Esophagus squamous epithelium (tissue), 5 donors: ENCODE measurements at regions not wholly inside any gene's neighbourhood (a gene's known extent, or its start where the extent isn't known, plus 50 kb on each side); places are given as distances from the start of the nearest gene placed in this dataset.

Experiments
- DNase-seq: peaks from one replicate; lab custom pipeline; 2025; lab: John Stamatoyannopoulos, UW
- H3K27ac ChIP-seq, 4 donors: fragments of 200-600 bp; sonication (generic); one replicate each; pipeline ENCODE4 v1.5.1; 2016 to 2019; ENCODE audit warnings: mild to moderate bottlenecking in 1 of 4
- H3K27me3 ChIP-seq, 4 donors: fragments of 200-600 bp; sonication (generic); 1 replicate in 3 of 4; 2 replicates in 1 of 4; pipeline versions ENCODE4 v1.5.1 to v1.6.0; 2017 to 2021; ENCODE audit warnings: antibody characterized with exemption in 1 of 4
- H3K36me3 ChIP-seq, 3 donors: fragments of 200-600 bp; sonication (generic); one replicate each; pipeline ENCODE4 v1.5.1; 2016 to 2019
- H3K4me1 ChIP-seq, 3 donors: fragments of 200-600 bp; sonication (generic); one replicate each; pipeline ENCODE4 v1.5.1; 2017 to 2019
- H3K4me3 ChIP-seq, 4 donors: fragments of 200-600 bp; sonication (generic); 1 replicate in 3 of 4; 2 replicates in 1 of 4; pipeline ENCODE4 v1.5.1; 2016 to 2019; ENCODE audit warnings: mild to moderate bottlenecking in 2 of 4, moderate library complexity in 1 of 4
- H3K9me3 ChIP-seq, 3 donors: fragments of 200-600 bp; sonication (generic); one replicate each; pipeline ENCODE4 v1.5.1; 2016 to 2019
- CTCF ChIP-seq, 6 experiments: fragments of 450-650 bp in 4 of 6; fragments of 200-600 bp in 2 of 6; sonication (generic) in 2 of 6; IDR thresholded peaks; one replicate each; pipeline ENCODE4 v1.5.1; 2016 to 2019; ENCODE audit warnings: antibody characterized with exemption in 6 of 6, mild to moderate bottlenecking in 4 of 6, moderate library complexity in 4 of 6
- POLR2A ChIP-seq, 4 donors: fragments of 450-650 bp; IDR thresholded peaks; one replicate each; pipeline ENCODE4 v1.6.1; 2017; ENCODE audit warnings: antibody characterized with exemption in 4 of 4, mild to moderate bottlenecking in 4 of 4, moderate library complexity in 3 of 4
- WGBS, 2 donors: methylation state at CpG; one replicate each; pipeline ENCODE4 v1.1.5; 2018; 5-methylcytosine and 5-hydroxymethylcytosine counted together
- intact Hi-C: fragments of 100-400 bp; cut with DNase I; formaldehyde crosslinking; loops from one replicate; pipeline ENCODE4 v1.15.0; 2022
- donor health status: DM: yes; HTN: yes; CAD: no.

- Histone ChIP-seq H3K4me3 (no peak overlapping the region), H3K27me3 (no peaks in the 10 kb centered on the region), H3K27ac (no peak overlapping the region), H3K9me3 (no peaks in the 10 kb centered on the region), H3K36me3 (no peaks in the 10 kb centered on the region), H3K4me1 (no peaks in the 10 kb centered on the region)
- DNase-seq: no peak
- intact Hi-C loops: no loop called here
- TF ChIP-seq POLR2A (IDR thresholded peaks at IDR 0.05) (no peak), CTCF (IDR thresholded peaks at IDR 0.05) (no peak)
These were observed 172.8 kb upstream of the PLSCR5 start for GRCh38 chr3:146777941-146778340.

- no peak for TF ChIP-seq POLR2A (IDR thresholded peaks at IDR 0.05)
- TF ChIP-seq CTCF (IDR thresholded peaks at IDR 0.05): no peak
- intact Hi-C loops: no loop called here
- WGBS, 2 donors: 80 to 90% methylated on average over 1 to 2 of the region's 34 CpGs
- H3K27me3 ChIP-seq: no peaks in the 10 kb centered on the region
- H3K36me3 ChIP-seq: no peaks in the 10 kb centered on the region
- H3K27ac ChIP-seq: no peak overlapping the region
- peaks cover 0 to 8% (median 0%) of the 10 kb centered on the region in 3 donors for H3K9me3 ChIP-seq
- no peaks in the 10 kb centered on the region for H3K4me1 ChIP-seq
- no peak for DNase-seq
- H3K4me3 ChIP-seq: no peak overlapping the region
These were observed 167.1 kb upstream of the PLSCR5 start for GRCh38 chr3:146772211-146772743.

- intact Hi-C loops: no loop called here
- H3K36me3 ChIP-seq: no peaks in the 10 kb centered on the region
- WGBS, 2 donors: 31 to 45% methylated on average over 1 of the region's 1 CpG
- no peaks in the 10 kb centered on the region for H3K4me1 ChIP-seq
- TF ChIP-seq POLR2A (IDR thresholded peaks at IDR 0.05) (no peak), CTCF (IDR thresholded peaks at IDR 0.05) (no peak)
- peaks cover 0 to 8% (median 0%) of the 10 kb centered on the region in 3 donors for H3K9me3 ChIP-seq
- no peak for DNase-seq
- no peaks in the 10 kb centered on the region for H3K27me3 ChIP-seq
- no peak overlapping the region for H3K27ac ChIP-seq
- no peak overlapping the region for H3K4me3 ChIP-seq
These were observed 165.7 kb upstream of the PLSCR5 start for GRCh38 chr3:146770881-146771280.

- Histone ChIP-seq H3K36me3 (no peaks in the 10 kb centered on the region), H3K27me3 (no peaks in the 10 kb centered on the region), H3K4me3 (no peak overlapping the region), H3K27ac (no peak overlapping the region), H3K9me3 (peaks cover 0 to 8% (median 0%) of the 10 kb centered on the region in 3 donors), H3K4me1 (no peaks in the 10 kb centered on the region)
- WGBS, 2 donors: 57 to 59% methylated on average over 2 of the region's 2 CpGs
- no peak for TF ChIP-seq POLR2A (IDR thresholded peaks at IDR 0.05)
- no peak for TF ChIP-seq CTCF (IDR thresholded peaks at IDR 0.05)
- intact Hi-C loops: no loop called here
- no peak for DNase-seq
These were observed 165.2 kb upstream of the PLSCR5 start for GRCh38 chr3:146770301-146770700.

GRCh38 chr3:146757759-146758158 lies 152.6 kb upstream of the PLSCR5 start:
- intact Hi-C loops: no loop called here
- 67 to 69% methylated on average over 1 of the region's 1 CpG for WGBS, 2 donors

More at GRCh38 chr3:146757759-146758158, 152.6 kb upstream of the PLSCR5 start:
- Histone ChIP-seq H3K4me3 (no peak overlapping the region), H3K27me3 (no peaks in the 10 kb centered on the region), H3K36me3 (no peaks in the 10 kb centered on the region), H3K4me1 (no peaks in the 10 kb centered on the region), H3K9me3 (no peaks in the 10 kb centered on the region), H3K27ac (no peak overlapping the region)
- TF ChIP-seq CTCF (IDR thresholded peaks at IDR 0.05) (no peak), POLR2A (IDR thresholded peaks at IDR 0.05) (no peak)
- DNase-seq: no peak
